Neuronal stem cell (in vitro differentiated cells): ENCODE measurements at regions not wholly inside any gene's neighbourhood (a gene's known extent, or its start where the extent isn't known, plus 50 kb on each side); places are given as distances from the start of the nearest gene placed in this dataset.

Experiments
- DNase-seq: peaks from one replicate; pipeline ENCODE4 v3.0.0-alpha.2; 2013; ENCODE audit warnings: low spot score
- H2AFZ ChIP-seq: one replicate; pipeline ENCODE4 v1.6.1; 2013; ENCODE audit warnings: mild to moderate bottlenecking, low read length, inconsistent platforms
- H2AK5ac ChIP-seq: 2 replicates; pipeline ENCODE4 v1.6.1; 2013; ENCODE audit warnings: low read depth, mild to moderate bottlenecking, inconsistent platforms, low read length, moderate library complexity, mixed read lengths
- H2BK120ac ChIP-seq: 2 replicates; pipeline ENCODE4 v1.6.1; 2013; ENCODE audit warnings: low read depth, mild to moderate bottlenecking, inconsistent platforms, low read length, moderate library complexity, mixed read lengths
- H2BK12ac ChIP-seq: one replicate; pipeline ENCODE4 v1.6.1; 2013; ENCODE audit warnings: low read length, inconsistent platforms
- H2BK15ac ChIP-seq: 2 replicates; pipeline ENCODE4 v1.6.1; 2013; ENCODE audit warnings: mild to moderate bottlenecking, low read length, inconsistent platforms, mixed read lengths
- H2BK5ac ChIP-seq: one replicate; pipeline ENCODE4 v1.6.1; 2013; ENCODE audit warnings: inconsistent platforms, mild to moderate bottlenecking, low read length, moderate library complexity
- H3K14ac ChIP-seq: one replicate; pipeline ENCODE4 v1.6.1; 2013; ENCODE audit warnings: low read length, inconsistent platforms
- H3K18ac ChIP-seq: 2 replicates; pipeline ENCODE4 v1.6.1; 2013; ENCODE audit warnings: low read length, inconsistent platforms
- H3K23ac ChIP-seq: 2 replicates; pipeline ENCODE4 v1.6.1; 2013; ENCODE audit warnings: low read depth, mild to moderate bottlenecking, mixed read lengths, low read length, inconsistent platforms; ENCODE audit not compliant: poor library complexity
- H3K27ac ChIP-seq: replicated peaks from 3 replicates; pipeline ENCODE4 v1.5.1; 2013; ENCODE audit warnings: low read length, inconsistent platforms
- H3K27me3 ChIP-seq, 3 experiments: 2 replicates each; pipeline ENCODE4 v1.6.1; 2013; ENCODE audit warnings: low read length in 3 of 3, mild to moderate bottlenecking in 2 of 3, inconsistent platforms in 1 of 3, low read depth in 1 of 3, mixed read lengths in 1 of 3, moderate library complexity in 1 of 3; ENCODE audit not compliant: control insufficient read depth in 3 of 3, insufficient read depth in 3 of 3
- H3K36me3 ChIP-seq, 2 donors: replicated peaks in 1 of 2; 2 replicates each; pipeline ENCODE4 v1.6.1; 2013; ENCODE audit warnings: low read length in 2 of 2; ENCODE audit not compliant: control insufficient read depth in 2 of 2, insufficient read depth in 2 of 2
- H3K4ac ChIP-seq: 2 replicates; pipeline ENCODE4 v1.6.1; 2013; ENCODE audit warnings: inconsistent platforms, mild to moderate bottlenecking, low read length, moderate library complexity
- H3K4me1 ChIP-seq, 2 donors: 1 replicate in 1 of 2; 2 replicates in 1 of 2; pipeline ENCODE4 v1.6.1; 2013; ENCODE audit warnings: low read length in 2 of 2, low read depth in 1 of 2; ENCODE audit not compliant: control insufficient read depth in 2 of 2, insufficient read depth in 1 of 2
- H3K4me2 ChIP-seq: one replicate; pipeline ENCODE4 v1.6.1; 2013; ENCODE audit warnings: mild to moderate bottlenecking, low read length, inconsistent platforms; ENCODE audit not compliant: insufficient read depth, poor library complexity, severe bottlenecking
- H3K4me3 ChIP-seq, 2 donors: 2 replicates each; pipeline ENCODE4 v1.5.1; 2013; ENCODE audit warnings: low read length in 2 of 2, mild to moderate bottlenecking in 2 of 2, inconsistent platforms in 1 of 2, moderate library complexity in 1 of 2
- H3K79me1 ChIP-seq: one replicate; pipeline ENCODE4 v1.6.1; 2013; ENCODE audit warnings: low read depth, mild to moderate bottlenecking, inconsistent platforms, low read length, moderate library complexity
- H3K9ac ChIP-seq: one replicate; pipeline ENCODE4 v1.6.1; 2013; ENCODE audit warnings: mild to moderate bottlenecking, low read depth, low read length, inconsistent platforms; ENCODE audit not compliant: poor library complexity
- H3K9me3 ChIP-seq, 2 donors: replicated peaks in 1 of 2; 2 replicates each; pipeline versions ENCODE3 to v1.6.1; 2013; ENCODE audit warnings: low read length in 2 of 2, mild to moderate bottlenecking in 2 of 2, inconsistent platforms in 1 of 2, low read depth in 1 of 2, mixed read lengths in 1 of 2, moderate library complexity in 1 of 2; ENCODE audit not compliant: control insufficient read depth in 2 of 2, insufficient read depth in 1 of 2
- H4K8ac ChIP-seq: one replicate; pipeline ENCODE4 v1.6.1; 2013; ENCODE audit warnings: low read depth, mild to moderate bottlenecking, inconsistent platforms, low read length, moderate library complexity
- H4K91ac ChIP-seq: one replicate; pipeline ENCODE4 v1.6.1; 2013; ENCODE audit warnings: low read length, low read depth, mild to moderate bottlenecking, inconsistent platforms; ENCODE audit not compliant: poor library complexity
- WGBS, 2 donors: extraction: QIAGEN DNeasy Blood & Tissue Kit; methylation state at CpG; one replicate each; pipeline ENCODE4 v1.1.7; 2013; ENCODE audit warnings: missing lambda C conversion rate in 2 of 2, mixed read lengths in 1 of 2; ENCODE audit not compliant: insufficient read length in 2 of 2, insufficient replicate concordance in 1 of 2; ENCODE audit errors: extremely low coverage in 2 of 2; 5-methylcytosine and 5-hydroxymethylcytosine counted together

DNA sequence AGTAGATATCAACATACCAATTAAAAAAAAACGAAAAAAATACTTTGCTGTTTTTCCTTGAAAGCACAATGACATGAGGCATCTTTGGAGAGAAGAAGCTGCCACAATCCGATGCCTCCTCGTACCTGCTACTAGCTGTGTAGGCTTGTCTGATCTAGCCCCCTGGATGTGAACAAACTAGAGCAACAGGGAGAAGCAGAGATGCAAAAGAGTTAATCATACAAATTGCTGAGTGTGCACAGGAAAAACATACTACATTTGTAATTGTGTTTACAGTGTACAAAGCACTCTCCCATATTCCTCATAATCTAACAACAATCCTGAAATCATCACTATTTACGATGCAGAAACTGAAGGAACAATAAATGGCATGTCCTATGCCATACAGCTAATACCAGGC lies 227.0 kb upstream of the CTNNB1 start:
- Histone ChIP-seq H3K14ac (no peak overlapping the region), H3K79me1 (no peaks in the 10 kb centered on the region), H2AFZ (no peak overlapping the region), H4K8ac (no peak overlapping the region), H3K4me3 (no peak overlapping the region), H2AK5ac (no peak overlapping the region), H3K4ac (no peak overlapping the region), H2BK120ac (no peak overlapping the region), H3K9me3 (no peaks in the 10 kb centered on the region), H3K27me3 (no peaks in the 10 kb centered on the region), H3K4me2 (no peak overlapping the region), H2BK5ac (no peak overlapping the region), H3K18ac (no peak overlapping the region), H2BK12ac (no peak overlapping the region), H3K27ac (no peak overlapping the region), H3K23ac (no peak overlapping the region), H3K4me1 (peaks cover 4 to 5% of the 10 kb centered on the region in 2 donors), H3K36me3 (no peaks in the 10 kb centered on the region), H3K9ac (no peak overlapping the region), H4K91ac (no peak overlapping the region), H2BK15ac (no peak overlapping the region)
- no CpG with 5 or more reads among the region's 4 CpGs for WGBS, 2 donors
- no peak for DNase-seq

DNA sequence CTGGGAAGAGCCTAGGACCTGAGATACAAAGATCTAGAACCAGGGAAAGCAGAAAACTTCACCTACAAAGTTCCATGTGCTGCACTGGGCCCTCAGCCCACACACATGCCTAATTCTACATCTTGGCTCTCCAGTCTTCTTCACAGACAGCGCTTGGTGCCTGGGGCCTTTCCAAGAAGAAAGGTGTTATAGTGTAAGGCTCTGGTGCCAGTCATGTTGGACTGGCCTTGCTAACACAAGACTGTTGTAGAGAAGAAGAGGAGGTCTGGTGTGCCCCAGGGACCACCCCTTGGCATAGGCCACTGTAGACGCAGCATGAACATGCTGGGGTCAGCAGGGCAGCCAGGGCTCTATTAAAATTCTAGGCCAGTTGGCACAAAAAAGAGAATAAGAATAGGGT lies 226.2 kb upstream of the CTNNB1 start:
- H4K91ac ChIP-seq: no peak overlapping the region
- DNase-seq: no peak
- H2BK120ac ChIP-seq: no peak overlapping the region
- H3K18ac ChIP-seq: no peak overlapping the region
- H3K4ac ChIP-seq: no peak overlapping the region
- H2BK15ac ChIP-seq: no peak overlapping the region
- H2BK12ac ChIP-seq: no peak overlapping the region
- H2AFZ ChIP-seq: no peak overlapping the region
- H2BK5ac ChIP-seq: no peak overlapping the region
- H4K8ac ChIP-seq: no peak overlapping the region
- no peaks in the 10 kb centered on the region for H3K27me3 ChIP-seq
- H3K27ac ChIP-seq: no peak overlapping the region
- H3K79me1 ChIP-seq: no peaks in the 10 kb centered on the region
- peaks cover 4 to 5% of the 10 kb centered on the region in 2 donors for H3K4me1 ChIP-seq
- H3K23ac ChIP-seq: no peak overlapping the region
- H2AK5ac ChIP-seq: no peak overlapping the region
- no peak overlapping the region for H3K9ac ChIP-seq
- H3K4me3 ChIP-seq: no peak overlapping the region
- H3K36me3 ChIP-seq: no peaks in the 10 kb centered on the region
- H3K9me3 ChIP-seq: no peaks in the 10 kb centered on the region
- H3K14ac ChIP-seq: no peak overlapping the region
- no CpG with 5 or more reads among the region's 2 CpGs for WGBS, 2 donors
- no peak overlapping the region for H3K4me2 ChIP-seq

DNA sequence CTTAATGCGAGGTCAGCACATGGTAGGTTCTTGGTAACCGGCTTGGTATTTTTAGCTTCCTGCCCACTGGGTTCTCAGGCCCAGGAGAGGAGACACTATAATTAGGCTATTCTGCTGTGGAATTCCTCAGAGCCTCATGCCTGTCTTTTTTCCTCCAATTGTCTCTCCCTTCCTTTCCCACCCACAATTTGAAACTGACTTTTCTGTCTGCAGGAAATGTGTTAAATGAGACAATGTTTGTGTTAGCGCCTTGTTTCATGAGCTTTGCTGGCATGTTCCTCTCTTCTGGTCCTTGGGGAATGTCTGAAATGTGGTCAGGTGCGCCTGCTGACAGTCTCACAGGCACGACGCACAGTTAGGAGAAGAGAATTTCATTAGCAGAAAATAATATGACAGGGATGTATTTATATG lies 223.6 kb upstream of the CTNNB1 start:
- Histone ChIP-seq H3K27ac (no peak overlapping the region), H3K4me2 (no peak overlapping the region)

DNA sequence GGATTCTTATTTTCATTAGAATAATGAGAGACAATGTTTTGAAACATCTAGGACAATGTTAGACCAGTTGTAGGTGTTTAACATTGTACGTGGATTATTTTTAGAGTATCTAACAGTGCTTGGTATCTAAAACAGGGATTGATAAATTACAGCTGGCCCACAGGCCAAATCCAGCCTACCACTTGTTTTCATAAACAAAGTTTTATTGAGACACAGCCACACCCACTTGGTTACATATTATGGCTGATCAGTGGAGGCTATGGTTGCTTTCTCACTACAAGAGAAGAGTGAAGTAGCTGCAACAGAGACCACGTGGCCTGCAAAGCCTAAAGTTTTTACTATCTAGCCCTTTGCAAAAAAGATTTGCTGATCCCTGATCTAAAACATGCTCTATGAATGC lies 223.1 kb upstream of the CTNNB1 start:
- no peak overlapping the region for H2BK12ac ChIP-seq
- H3K36me3 ChIP-seq: no peaks in the 10 kb centered on the region
- no peak overlapping the region for H2BK15ac ChIP-seq
- WGBS, 2 donors: no CpG with 5 or more reads among the region's 2 CpGs
- no peak overlapping the region for H3K4me2 ChIP-seq
- no peaks in the 10 kb centered on the region for H3K9me3 ChIP-seq
- H3K14ac ChIP-seq: no peak overlapping the region
- H4K8ac ChIP-seq: no peak overlapping the region
- no peaks in the 10 kb centered on the region for H3K79me1 ChIP-seq
- H3K9ac ChIP-seq: no peak overlapping the region
- H3K18ac ChIP-seq: no peak overlapping the region
- H3K23ac ChIP-seq: no peak overlapping the region
- no peak overlapping the region for H3K4ac ChIP-seq
- no peak overlapping the region for H2AK5ac ChIP-seq
- H2BK5ac ChIP-seq: no peak overlapping the region
- H3K27ac ChIP-seq: no peak overlapping the region
- H3K4me1 ChIP-seq: peaks cover 1 to 3% of the 10 kb centered on the region in 2 donors
- H2BK120ac ChIP-seq: no peak overlapping the region
- H3K27me3 ChIP-seq: no peaks in the 10 kb centered on the region
- DNase-seq: no peak
- no peak overlapping the region for H3K4me3 ChIP-seq
- no peak overlapping the region for H4K91ac ChIP-seq
- H2AFZ ChIP-seq: no peak overlapping the region

More for the DNA sequence above, 223.6 kb upstream of the CTNNB1 start:
- no peak overlapping the region for H3K4ac ChIP-seq
- no peaks in the 10 kb centered on the region for H3K79me1 ChIP-seq
- H2BK12ac ChIP-seq: no peak overlapping the region
- H3K14ac ChIP-seq: no peak overlapping the region
- no peak overlapping the region for H2BK120ac ChIP-seq
- H3K4me1 ChIP-seq: peaks cover 4 to 5% of the 10 kb centered on the region in 2 donors
- H2AFZ ChIP-seq: no peak overlapping the region
- H2BK5ac ChIP-seq: no peak overlapping the region
- no peak for DNase-seq
- no peaks in the 10 kb centered on the region for H3K27me3 ChIP-seq
- H3K36me3 ChIP-seq: no peaks in the 10 kb centered on the region
- H3K23ac ChIP-seq: no peak overlapping the region
- H4K8ac ChIP-seq: no peak overlapping the region
- no peak overlapping the region for H2AK5ac ChIP-seq
- H3K18ac ChIP-seq: no peak overlapping the region
- H2BK15ac ChIP-seq: no peak overlapping the region
- no peak overlapping the region for H4K91ac ChIP-seq
- no peak overlapping the region for H3K4me3 ChIP-seq
- WGBS, 2 donors: no CpG with 5 or more reads among the region's 6 CpGs
- H3K9ac ChIP-seq: no peak overlapping the region
- no peaks in the 10 kb centered on the region for H3K9me3 ChIP-seq
